ENCODE measurements at regions not wholly inside any gene's neighbourhood (a gene's known extent, or its start where the extent isn't known, plus 50 kb on each side); places are given as distances from the start of the nearest gene placed in this dataset.

DNA sequence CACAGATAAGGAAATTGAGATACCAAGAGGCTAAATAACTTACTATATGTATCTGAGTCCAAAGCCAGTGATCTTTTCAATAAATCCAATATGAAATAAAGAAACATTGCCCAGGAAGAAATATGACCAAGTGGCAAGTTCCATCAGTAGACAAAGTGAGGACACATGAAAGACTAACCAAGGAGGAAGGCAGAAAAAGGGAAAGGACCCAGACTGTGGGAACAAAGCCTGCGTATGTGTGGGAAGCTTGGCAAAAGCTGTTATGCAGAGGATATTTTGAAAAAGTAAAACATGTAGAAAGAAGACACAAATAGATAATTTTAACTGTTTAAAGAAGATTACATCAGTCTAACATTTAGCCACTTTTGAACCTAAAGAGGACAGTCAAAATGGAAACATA, 264.4 kb upstream of the PRDM1 start:
- Histone ChIP-seq H3K27me3 (ENCODE audit: control insufficient read depth in 2 of 2, insufficient read depth in 2 of 2, low read length in 2 of 2) (no peaks in the 10 kb centered on the region), H3K79me2 (ENCODE audit: control insufficient read depth, insufficient read depth, low read length) (no peaks in the 10 kb centered on the region), H3K9me1 (replicated peaks; ENCODE audit: control insufficient read depth, extremely low read depth, insufficient read depth, low read length) (no peaks in the 10 kb centered on the region), H2AFZ (ENCODE audit: low read depth, low read length) (no peak overlapping the region), H3K4me3 (replicated peaks in 1 of 3; ENCODE audit: insufficient read depth in 1 of 3, low read depth in 1 of 3, low read length in 3 of 3) (no peak overlapping the region), H3K36me3 (ENCODE audit: control insufficient read depth in 2 of 2, extremely low read depth in 1 of 2, insufficient read depth in 2 of 2, low read length in 2 of 2) (no peaks in the 10 kb centered on the region), H3K9ac (replicated peaks; ENCODE audit: extremely low read depth, insufficient read depth, low read length) (no peak overlapping the region), H3K4me1 (ENCODE audit: control insufficient read depth, extremely low read depth, insufficient read depth, low read length) (no peaks in the 10 kb centered on the region), H4K20me1 (replicated peaks; ENCODE audit: control insufficient read depth, extremely low read depth, insufficient read depth, low read length) (no peaks in the 10 kb centered on the region), H3K9me3 (replicated peaks; ENCODE audit: control insufficient read depth, insufficient read depth, low read length) (no peaks in the 10 kb centered on the region), H3K27ac (ENCODE audit: insufficient read depth, low read depth, low read length) (no peak overlapping the region), H3K4me2 (ENCODE audit: insufficient read depth, low read length) (no peak overlapping the region)
- ChIA-PET CTCF (no interaction called here), POLR2A (no interaction called here)
- intact Hi-C loops (cut with micrococcal nuclease) (no loop called here), dilution Hi-C loops (cut with MboI; ENCODE audit: extremely low pct_ligation_motif_present, low sequenced_read_pairs) (no loop called here)
- FAIRE-seq (no peak), DNase-seq (ENCODE audit: low read depth, low spot score) (no peak)
- BruUV-seq (replicated peaks) = no TSS peak
- TF ChIP-seq, protein P1, sequence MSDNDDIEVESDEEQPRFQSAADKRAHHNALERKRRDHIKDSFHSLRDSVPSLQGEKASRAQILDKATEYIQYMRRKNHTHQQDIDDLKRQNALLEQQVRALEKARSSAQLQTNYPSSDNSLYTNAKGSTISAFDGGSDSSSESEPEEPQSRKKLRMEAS (IDR thresholded peaks at IDR 0.05; ENCODE audit: insufficient read depth, insufficient read length) = no peak
- TF ChIP-seq, protein P2, sequence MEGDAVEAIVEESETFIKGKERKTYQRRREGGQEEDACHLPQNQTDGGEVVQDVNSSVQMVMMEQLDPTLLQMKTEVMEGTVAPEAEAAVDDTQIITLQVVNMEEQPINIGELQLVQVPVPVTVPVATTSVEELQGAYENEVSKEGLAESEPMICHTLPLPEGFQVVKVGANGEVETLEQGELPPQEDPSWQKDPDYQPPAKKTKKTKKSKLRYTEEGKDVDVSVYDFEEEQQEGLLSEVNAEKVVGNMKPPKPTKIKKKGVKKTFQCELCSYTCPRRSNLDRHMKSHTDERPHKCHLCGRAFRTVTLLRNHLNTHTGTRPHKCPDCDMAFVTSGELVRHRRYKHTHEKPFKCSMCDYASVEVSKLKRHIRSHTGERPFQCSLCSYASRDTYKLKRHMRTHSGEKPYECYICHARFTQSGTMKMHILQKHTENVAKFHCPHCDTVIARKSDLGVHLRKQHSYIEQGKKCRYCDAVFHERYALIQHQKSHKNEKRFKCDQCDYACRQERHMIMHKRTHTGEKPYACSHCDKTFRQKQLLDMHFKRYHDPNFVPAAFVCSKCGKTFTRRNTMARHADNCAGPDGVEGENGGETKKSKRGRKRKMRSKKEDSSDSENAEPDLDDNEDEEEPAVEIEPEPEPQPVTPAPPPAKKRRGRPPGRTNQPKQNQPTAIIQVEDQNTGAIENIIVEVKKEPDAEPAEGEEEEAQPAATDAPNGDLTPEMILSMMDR (IDR thresholded peaks at IDR 0.05; ENCODE audit: extremely low read depth in 1 of 2, insufficient read depth in 1 of 2, low read depth in 1 of 2, low read length in 2 of 2) = no peak
- TF ChIP-seq POLR2AphosphoS5 (IDR thresholded peaks at IDR 0.05; ENCODE audit: insufficient read depth, low read depth, low read length) = no peak
- no peak for TF ChIP-seq POLR2A (IDR thresholded peaks at IDR 0.05; ENCODE audit: low read depth, low read length)
- no peak for TF ChIP-seq EZH2 (IDR thresholded peaks at IDR 0.05; ENCODE audit: borderline replicate concordance, low read depth, low read length, severe bottlenecking)
- no peak for TF ChIP-seq MYC (IDR thresholded peaks at IDR 0.05; ENCODE audit: low read depth, low read length)
- TF ChIP-seq FOS (IDR thresholded peaks at IDR 0.05; ENCODE audit: borderline replicate concordance, insufficient read depth, low read length) = no peak
- no peak for TF ChIP-seq GATA2 (IDR thresholded peaks at IDR 0.05; ENCODE audit: insufficient read depth, insufficient read length, low read depth, low read length)
- TF ChIP-seq JUN (IDR thresholded peaks at IDR 0.05; ENCODE audit: borderline replicate concordance, insufficient read depth, insufficient read length, low read depth) = no peak
